ENCODE measurements at regions not wholly inside any gene's neighbourhood (a gene's known extent, or its start where the extent isn't known, plus 50 kb on each side); places are given as distances from the start of the nearest gene placed in this dataset.
A peak's percentile ranks its signal among the peaks of the same experiment; 100 is the strongest.

GRCh38 chr21:32216293-32216692 is 62.6 kb downstream of the MIS18A start:
- no peak for DNase-seq (ENCODE audit: low read depth in 2 of 2)

GRCh38 chr21:32215306-32215685 is 63.6 kb downstream of the MIS18A start:
- DNase-seq (ENCODE audit: low read depth in 2 of 2): no peak

- peak in 1 of 2 donors; percentile 22 for DNase-seq (ENCODE audit: low read depth in 2 of 2)
These were observed 64.1 kb downstream of the MIS18A start for GRCh38 chr21:32214654-32215305.

- no peak for DNase-seq (ENCODE audit: low read depth in 2 of 2)
These were observed 66.7 kb downstream of the MIS18A start for GRCh38 chr21:32212116-32212515.

- no peak for DNase-seq (ENCODE audit: low read depth in 2 of 2)
These were observed 67.5 kb downstream of the MIS18A start for GRCh38 chr21:32211306-32211705.

GRCh38 chr21:32209580-32209979 is 69.3 kb downstream of the MIS18A start:
- DNase-seq (ENCODE audit: low read depth in 2 of 2): no peak

- peak in 1 of 2 donors; percentile 47 for DNase-seq (ENCODE audit: low read depth in 2 of 2)
These were observed 71.5 kb downstream of the MIS18A start for GRCh38 chr21:32207406-32207716.

GRCh38 chr21:32206631-32207405 is 72.0 kb downstream of the MIS18A start:
- peak in 1 of 2 donors; percentile 60 for DNase-seq (ENCODE audit: low read depth in 2 of 2)

GRCh38 chr21:32203877-32204480 is 74.9 kb downstream of the MIS18A start:
- DNase-seq (ENCODE audit: low read depth in 2 of 2): peak; percentile 23 to 77

- DNase-seq (ENCODE audit: low read depth in 2 of 2): no peak
These were observed 78.8 kb downstream of the MIS18A start for GRCh38 chr21:32200029-32200428.

GRCh38 chr21:32198384-32198783 is 80.5 kb downstream of the MIS18A start:
- DNase-seq (ENCODE audit: low read depth in 2 of 2): no peak

- no peak for DNase-seq (ENCODE audit: low read depth in 2 of 2)
These were observed 81.0 kb downstream of the MIS18A start for GRCh38 chr21:32197896-32198295.

GRCh38 chr21:32196001-32196400 is 82.8 kb downstream of the MIS18A start:
- DNase-seq (ENCODE audit: low read depth in 2 of 2): no peak

GRCh38 chr21:32193098-32193465 is 85.8 kb downstream of the MIS18A start:
- DNase-seq (ENCODE audit: low read depth in 2 of 2): no peak

- DNase-seq (ENCODE audit: low read depth in 2 of 2): no peak
These were observed 86.4 kb downstream of the MIS18A start for GRCh38 chr21:32192291-32193097.

GRCh38 chr21:32190493-32191144 is 88.2 kb downstream of the MIS18A start:
- no peak for DNase-seq (ENCODE audit: low read depth in 2 of 2)

- DNase-seq (ENCODE audit: low read depth in 2 of 2): no peak
These were observed 89.0 kb downstream of the MIS18A start for GRCh38 chr21:32189688-32190483.

- DNase-seq (ENCODE audit: low read depth in 2 of 2): no peak
These were observed 92.0 kb downstream of the MIS18A start for GRCh38 chr21:32186804-32187203.

- DNase-seq (ENCODE audit: low read depth in 2 of 2): no peak
These were observed 93.1 kb downstream of the MIS18A start for GRCh38 chr21:32185726-32186125.

GRCh38 chr21:32185103-32185502 is 93.7 kb downstream of the MIS18A start:
- DNase-seq (ENCODE audit: low read depth in 2 of 2): no peak

GRCh38 chr21:32184485-32184884 is 94.4 kb downstream of the MIS18A start:
- DNase-seq (ENCODE audit: low read depth in 2 of 2): no peak
